ENCODE measurements at regions not wholly inside any gene's neighbourhood (a gene's known extent, or its start where the extent isn't known, plus 50 kb on each side); places are given as distances from the start of the nearest gene placed in this dataset.

GRCh38 chr20:53677447-53678314, 84.0 kb upstream of the ZNF217 start:
- Histone ChIP-seq H3K4me3 (peak overlapping the region in 2 of 3 donors; percentile 9 to 22), H3K27ac (peak overlapping the region; percentile 58 to 92 (median 89)), H3K4me1 (peaks cover 0 to 30% (median 8%) of the 10 kb centered on the region in 4 donors), H3K9me3 (no peaks in the 10 kb centered on the region), H3K36me3 (no peaks in the 10 kb centered on the region), H3K27me3 (no peaks in the 10 kb centered on the region)
- WGBS (ENCODE audit: insufficient coverage, low coverage, low lambda C conversion rate, missing lambda C conversion rate) = 10% methylated on average over 8 of the region's 12 CpGs
- TF ChIP-seq CTCF (IDR thresholded peaks at IDR 0.05) (peak; percentile 8 to 33 (median 28)), POLR2A (IDR thresholded peaks at IDR 0.05) (peak; percentile 15)
- DNase-seq (peak; percentile 64 to 86 (median 85)), ATAC-seq (peak; percentile 79 to 87 (median 83))
- intact Hi-C loops (cut with DNase I) = no loop called here

- TF ChIP-seq POLR2A (IDR thresholded peaks at IDR 0.05) = no peak
- TF ChIP-seq CTCF (IDR thresholded peaks at IDR 0.05) = no peak
- H3K4me1 ChIP-seq = peaks cover 0 to 30% (median 8%) of the 10 kb centered on the region in 4 donors
- no peaks in the 10 kb centered on the region for H3K27me3 ChIP-seq
- no peaks in the 10 kb centered on the region for H3K9me3 ChIP-seq
- 52% methylated on average over 4 of the region's 8 CpGs for whole genome bisulfite sequencing (ENCODE audit: insufficient coverage, low coverage, low lambda C conversion rate, missing lambda C conversion rate)
- H3K4me3 ChIP-seq = peak overlapping the region in 1 of 3 donors; percentile 1
- peak overlapping the region; percentile 58 to 92 (median 89) for H3K27ac ChIP-seq
- intact Hi-C loops (cut with DNase I) = no loop called here
- no peaks in the 10 kb centered on the region for H3K36me3 ChIP-seq
- DNase-seq (no peak), ATAC-seq (no peak)
Measured at GRCh38 chr20:53676987-53677386, 83.3 kb upstream of the ZNF217 start.

GRCh38 chr20:53676519-53676822, 82.8 kb upstream of the ZNF217 start:
- WGBS (ENCODE audit: insufficient coverage, low coverage, low lambda C conversion rate, missing lambda C conversion rate) = 19% methylated on average over 2 of the region's 2 CpGs
- Histone ChIP-seq H3K27me3 (no peaks in the 10 kb centered on the region), H3K27ac (peak overlapping the region in 1 of 3 donors; percentile 92), H3K9me3 (no peaks in the 10 kb centered on the region), H3K4me1 (peaks cover 0 to 30% (median 8%) of the 10 kb centered on the region in 4 donors), H3K4me3 (no peak overlapping the region), H3K36me3 (no peaks in the 10 kb centered on the region)
- intact Hi-C loops (cut with DNase I) = no loop called here
- DNase-seq = no peak
- ATAC-seq = no peak
- TF ChIP-seq POLR2A (IDR thresholded peaks at IDR 0.05) (no peak), CTCF (IDR thresholded peaks at IDR 0.05) (no peak)

- no peaks in the 10 kb centered on the region for H3K27me3 ChIP-seq
- no peak overlapping the region for H3K4me3 ChIP-seq
- ATAC-seq (no peak), DNase-seq (no peak)
- intact Hi-C loops (cut with DNase I) = no loop called here
- TF ChIP-seq CTCF (IDR thresholded peaks at IDR 0.05) (no peak), POLR2A (IDR thresholded peaks at IDR 0.05) (no peak)
- 88% methylated on average over 6 of the region's 10 CpGs for WGBS (ENCODE audit: insufficient coverage, low coverage, low lambda C conversion rate, missing lambda C conversion rate)
- no peak overlapping the region for H3K27ac ChIP-seq
- H3K4me1 ChIP-seq = peaks cover 0 to 9% (median 0%) of the 10 kb centered on the region in 4 donors
- no peaks in the 10 kb centered on the region for H3K36me3 ChIP-seq
- no peaks in the 10 kb centered on the region for H3K9me3 ChIP-seq
Measured at GRCh38 chr20:53672484-53673129, 79.0 kb upstream of the ZNF217 start.

All from right lobe of liver (tissue), 6 donors.